Neutrophil (primary cell): ENCODE measurements at regions not wholly inside any gene's neighbourhood (a gene's known extent, or its start where the extent isn't known, plus 50 kb on each side); places are given as distances from the start of the nearest gene placed in this dataset.

Experiments
- H3K27ac ChIP-seq: fragments of 200-600 bp; sonication (generic); 2 replicates; pipeline ENCODE4 v1.5.1; 2016; ENCODE audit warnings: mild to moderate bottlenecking, moderate library complexity
- H3K27me3 ChIP-seq: fragments of 200-600 bp; sonication (generic); 2 replicates; pipeline ENCODE4 v1.6.0; 2016; ENCODE audit warnings: mild to moderate bottlenecking
- H3K36me3 ChIP-seq: fragments of 200-600 bp; sonication (generic); 2 replicates; pipeline ENCODE4 v1.5.1; 2017
- H3K4me1 ChIP-seq, 2 experiments: fragments of 200-600 bp in 1 of 2; sonication (generic) in 1 of 2; 1 replicate in 1 of 2; 2 replicates in 1 of 2; pipeline versions ENCODE4 v1.5.1 to v1.6.1; 2013 to 2016; ENCODE audit warnings: low read depth in 1 of 2, low read length in 1 of 2, mild to moderate bottlenecking in 1 of 2, moderate library complexity in 1 of 2; ENCODE audit not compliant: control insufficient read depth in 1 of 2, insufficient read depth in 1 of 2
- H3K4me3 ChIP-seq, 2 experiments: fragments of 200-600 bp in 1 of 2; sonication (generic) in 1 of 2; 1 replicate in 1 of 2; 2 replicates in 1 of 2; pipeline ENCODE4 v1.5.1; 2013 to 2016; ENCODE audit warnings: low read depth in 1 of 2, low read length in 1 of 2, mild to moderate bottlenecking in 1 of 2, moderate library complexity in 1 of 2
- H3K9me3 ChIP-seq: fragments of 200-600 bp; sonication (generic); 2 replicates; pipeline ENCODE4 v1.5.1; 2016
- TF ChIP-seq, protein P1 (sequence below): fragments of 200-600 bp; sonication (generic); IDR thresholded peaks from 2 replicates; pipeline ENCODE4 v1.5.1; 2016; ENCODE audit warnings: antibody characterized with exemption

DNA sequence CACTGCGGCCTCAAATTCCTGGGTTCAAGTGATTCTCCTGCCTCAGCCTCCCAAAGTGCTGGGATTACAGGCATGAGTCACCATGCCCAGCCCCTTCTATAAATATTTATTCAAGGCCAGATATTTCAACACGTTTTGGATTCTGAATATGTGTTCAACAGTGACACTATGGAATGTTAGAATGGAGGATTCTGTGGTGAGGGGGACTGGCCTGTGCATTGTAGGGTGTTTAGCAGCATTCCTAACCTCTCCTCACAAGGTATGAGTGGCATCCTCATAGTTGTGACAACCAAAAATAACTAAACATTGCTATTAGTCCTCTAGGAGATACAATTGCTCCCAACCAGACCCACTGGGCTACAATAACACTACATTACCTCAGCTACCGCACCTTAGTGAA lies 104.0 kb upstream of the ATP10A start:
- Histone ChIP-seq H3K9me3 (no peaks in the 10 kb centered on the region), H3K4me3 (no peak overlapping the region), H3K27ac (no peak overlapping the region), H3K36me3 (no peaks in the 10 kb centered on the region), H3K4me1 (no peaks in the 10 kb centered on the region), H3K27me3 (no peaks in the 10 kb centered on the region)
- TF ChIP-seq, protein P1, sequence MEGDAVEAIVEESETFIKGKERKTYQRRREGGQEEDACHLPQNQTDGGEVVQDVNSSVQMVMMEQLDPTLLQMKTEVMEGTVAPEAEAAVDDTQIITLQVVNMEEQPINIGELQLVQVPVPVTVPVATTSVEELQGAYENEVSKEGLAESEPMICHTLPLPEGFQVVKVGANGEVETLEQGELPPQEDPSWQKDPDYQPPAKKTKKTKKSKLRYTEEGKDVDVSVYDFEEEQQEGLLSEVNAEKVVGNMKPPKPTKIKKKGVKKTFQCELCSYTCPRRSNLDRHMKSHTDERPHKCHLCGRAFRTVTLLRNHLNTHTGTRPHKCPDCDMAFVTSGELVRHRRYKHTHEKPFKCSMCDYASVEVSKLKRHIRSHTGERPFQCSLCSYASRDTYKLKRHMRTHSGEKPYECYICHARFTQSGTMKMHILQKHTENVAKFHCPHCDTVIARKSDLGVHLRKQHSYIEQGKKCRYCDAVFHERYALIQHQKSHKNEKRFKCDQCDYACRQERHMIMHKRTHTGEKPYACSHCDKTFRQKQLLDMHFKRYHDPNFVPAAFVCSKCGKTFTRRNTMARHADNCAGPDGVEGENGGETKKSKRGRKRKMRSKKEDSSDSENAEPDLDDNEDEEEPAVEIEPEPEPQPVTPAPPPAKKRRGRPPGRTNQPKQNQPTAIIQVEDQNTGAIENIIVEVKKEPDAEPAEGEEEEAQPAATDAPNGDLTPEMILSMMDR: no peak

DNA sequence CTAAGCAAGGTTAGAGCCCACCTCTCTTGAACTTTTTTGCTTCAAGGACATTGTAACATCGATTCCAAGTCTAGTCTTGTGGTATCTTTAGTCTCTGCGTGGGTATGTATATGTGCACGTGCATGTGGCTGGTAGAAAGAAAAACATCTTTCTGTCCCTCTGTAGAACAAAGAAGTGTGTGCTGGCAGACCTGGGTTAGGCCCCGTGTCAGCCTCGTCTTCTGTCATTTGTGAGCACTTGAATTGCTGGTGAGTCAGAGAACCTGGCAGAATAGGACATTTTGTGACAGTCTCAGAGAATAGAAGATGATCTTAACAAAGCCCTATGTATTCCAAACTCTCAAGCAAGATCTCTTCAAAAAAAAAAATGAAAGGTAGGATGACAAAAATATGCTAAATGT lies 102.2 kb upstream of the ATP10A start:
- H3K4me1 ChIP-seq: no peaks in the 10 kb centered on the region
- H3K4me3 ChIP-seq: no peak overlapping the region
- H3K36me3 ChIP-seq: no peaks in the 10 kb centered on the region
- no peak overlapping the region for H3K27ac ChIP-seq
- TF ChIP-seq, protein P1: no peak
- no peaks in the 10 kb centered on the region for H3K9me3 ChIP-seq
- H3K27me3 ChIP-seq: no peaks in the 10 kb centered on the region

DNA sequence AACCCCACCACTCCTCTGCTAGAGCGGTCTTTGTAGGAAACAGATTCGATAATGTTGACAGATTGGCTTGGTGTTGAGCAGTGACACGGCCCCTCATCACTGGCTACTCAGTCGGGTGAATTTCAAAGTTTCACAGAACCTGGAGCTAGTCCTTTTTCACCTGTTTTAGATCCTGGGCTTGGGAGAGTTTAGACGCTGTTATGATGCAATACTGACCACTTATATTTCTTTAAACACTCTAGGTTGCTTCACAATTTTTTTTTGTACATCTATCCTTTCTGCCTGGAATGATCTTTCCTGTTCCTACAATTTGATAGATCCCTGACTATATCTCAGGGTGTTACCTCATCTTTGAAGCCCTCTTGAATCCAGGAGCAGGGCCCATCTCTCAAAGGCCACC lies 97.1 kb upstream of the ATP10A start:
- Histone ChIP-seq H3K4me1 (no peaks in the 10 kb centered on the region), H3K27me3 (no peaks in the 10 kb centered on the region), H3K36me3 (no peaks in the 10 kb centered on the region), H3K4me3 (no peak overlapping the region), H3K9me3 (no peaks in the 10 kb centered on the region), H3K27ac (no peak overlapping the region)
- TF ChIP-seq, protein P1: no peak

DNA sequence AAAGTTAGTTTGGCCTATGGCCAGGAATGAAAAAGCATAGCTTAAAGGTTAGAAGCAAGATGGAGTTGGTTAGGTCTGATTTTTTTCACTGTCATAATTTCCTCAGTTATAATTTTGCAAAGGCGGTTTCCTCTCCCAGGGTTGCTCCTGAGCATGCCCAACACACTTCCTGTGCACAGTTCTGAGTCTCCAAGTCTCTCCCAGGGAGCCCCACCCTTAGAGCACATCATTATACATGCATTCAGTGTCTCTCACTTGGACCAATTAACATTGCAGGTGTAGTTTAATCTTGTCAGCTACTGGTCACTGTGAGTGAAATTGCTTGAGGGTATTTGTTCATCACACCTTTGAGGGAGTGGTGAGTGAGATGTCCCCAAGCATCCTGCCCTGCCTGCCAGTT lies 96.0 kb upstream of the ATP10A start:
- Histone ChIP-seq H3K27me3 (no peaks in the 10 kb centered on the region), H3K36me3 (no peaks in the 10 kb centered on the region), H3K9me3 (no peaks in the 10 kb centered on the region), H3K27ac (no peak overlapping the region), H3K4me3 (no peak overlapping the region), H3K4me1 (no peaks in the 10 kb centered on the region)
- TF ChIP-seq, protein P1: no peak

DNA sequence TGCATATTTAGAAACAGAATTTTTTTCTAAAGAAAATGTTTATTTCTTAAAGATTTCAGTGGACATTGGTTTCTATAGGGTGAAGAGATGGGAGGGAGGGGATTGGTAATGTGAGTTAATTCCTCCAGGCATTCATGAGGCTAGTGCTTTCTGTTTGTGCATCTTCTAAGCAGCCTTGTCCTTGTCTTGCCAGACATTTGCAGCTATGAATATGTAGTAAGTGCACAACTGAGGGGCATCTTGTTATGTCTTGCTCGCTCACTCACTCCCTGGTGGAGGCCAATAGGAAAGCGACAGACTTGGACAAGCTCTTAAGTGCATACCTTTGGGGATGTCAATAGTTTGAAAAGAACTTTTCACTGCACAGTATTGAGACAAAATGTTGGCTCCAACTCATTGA lies 92.5 kb upstream of the ATP10A start:
- H3K27ac ChIP-seq: no peak overlapping the region
- no peaks in the 10 kb centered on the region for H3K4me1 ChIP-seq
- TF ChIP-seq, protein P1: no peak
- H3K4me3 ChIP-seq: no peak overlapping the region
- H3K9me3 ChIP-seq: no peaks in the 10 kb centered on the region
- H3K27me3 ChIP-seq: no peaks in the 10 kb centered on the region
- H3K36me3 ChIP-seq: no peaks in the 10 kb centered on the region

DNA sequence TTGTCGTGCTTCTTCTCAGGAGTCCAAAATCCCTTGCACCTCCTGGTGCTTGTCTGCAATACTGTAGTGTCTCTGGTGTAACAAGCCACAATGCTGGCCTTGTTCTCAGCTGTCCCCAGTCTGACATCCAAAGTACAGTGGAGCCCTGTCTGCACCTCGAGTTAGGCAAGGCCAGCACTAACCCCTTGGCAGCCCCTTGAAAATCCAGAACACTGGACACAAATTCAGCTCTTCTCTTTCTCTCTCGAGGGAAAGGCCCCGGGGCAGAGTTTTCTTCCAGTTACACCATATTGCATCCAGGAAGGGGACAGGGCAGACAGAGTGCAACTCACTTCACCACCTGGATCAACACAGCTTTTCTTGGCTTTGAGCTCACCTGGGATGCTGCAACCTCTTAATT lies 91.3 kb upstream of the ATP10A start:
- H3K4me3 ChIP-seq: no peak overlapping the region
- TF ChIP-seq, protein P1: no peak
- no peak overlapping the region for H3K27ac ChIP-seq
- H3K4me1 ChIP-seq: no peaks in the 10 kb centered on the region
- no peaks in the 10 kb centered on the region for H3K9me3 ChIP-seq
- H3K36me3 ChIP-seq: no peaks in the 10 kb centered on the region
- H3K27me3 ChIP-seq: no peaks in the 10 kb centered on the region
